GM23338 (cell line): ENCODE measurements at regions not wholly inside any gene's neighbourhood (a gene's known extent, or its start where the extent isn't known, plus 50 kb on each side); places are given as distances from the start of the nearest gene placed in this dataset.

Experiments
- ATAC-seq: fragments of 200-7000 bp; cut with Tn5 transposase; 3 replicates; pipeline ENCODE4 v1.9.1; 2020
- DNase-seq: peaks from one replicate; pipeline ENCODE4 v3.0.0-alpha.2; 2015; ENCODE audit warnings: low spot score
- H2AFZ ChIP-seq: fragments of 200-600 bp; sonication (generic); 2 replicates; pipeline ENCODE4 v1.8.0; 2016; ENCODE audit warnings: antibody characterized with exemption, mild to moderate bottlenecking, moderate library complexity
- H3F3A ChIP-seq: fragments of 200-600 bp; sonication (generic); replicated peaks from 2 replicates; pipeline ENCODE4 v1.8.0; 2017; ENCODE audit warnings: antibody characterized with exemption, mixed run types, low read depth
- H3K27ac ChIP-seq: fragments of 200-600 bp; sonication (generic); 2 replicates; pipeline ENCODE4 v1.6.1; 2016; ENCODE audit warnings: low read depth
- H3K27me3 ChIP-seq: fragments of 200-600 bp; sonication (generic); 2 replicates; pipeline ENCODE4 v1.8.0; 2016; ENCODE audit warnings: mild to moderate bottlenecking, mixed run types, moderate library complexity; ENCODE audit not compliant: insufficient read depth
- H3K36me3 ChIP-seq: fragments of 200-600 bp; sonication (generic); 2 replicates; pipeline ENCODE4 v1.8.0; 2016; ENCODE audit warnings: mild to moderate bottlenecking; ENCODE audit not compliant: insufficient read depth
- H3K4me1 ChIP-seq: fragments of 200-600 bp; sonication (generic); 2 replicates; pipeline ENCODE4 v1.8.0; 2016; ENCODE audit warnings: mild to moderate bottlenecking, moderate library complexity; ENCODE audit not compliant: insufficient read depth
- H3K4me2 ChIP-seq: fragments of 200-600 bp; sonication (generic); 2 replicates; pipeline ENCODE4 v1.7.1; 2017; ENCODE audit warnings: mixed run types
- H3K4me3 ChIP-seq: fragments of 200-600 bp; sonication (generic); 2 replicates; pipeline ENCODE4 v1.6.1; 2016; ENCODE audit warnings: mixed run types
- H3K79me2 ChIP-seq: fragments of 200-600 bp; sonication (generic); replicated peaks from 2 replicates; pipeline ENCODE4 v1.8.0; 2017; ENCODE audit warnings: mild to moderate bottlenecking; ENCODE audit not compliant: insufficient read depth
- H3K9me2 ChIP-seq: fragments of 200-600 bp; sonication (generic); 2 replicates; pipeline ENCODE4 v1.8.0; 2017; ENCODE audit not compliant: insufficient read depth
- H4K20me1 ChIP-seq: fragments of 200-600 bp; sonication (generic); replicated peaks from 2 replicates; pipeline ENCODE4 v1.8.0; 2017; ENCODE audit warnings: mild to moderate bottlenecking; ENCODE audit not compliant: insufficient read depth
- H3K27ac Mint-ChIP-seq: 2 replicates; pipeline ENCODE4 v1.8.0; 2020; ENCODE audit warnings: inconsistent platforms, mild to moderate bottlenecking, moderate library complexity, mixed read lengths
- H3K27me3 Mint-ChIP-seq: 3 replicates; pipeline ENCODE4 v1.8.0; 2022; ENCODE audit warnings: low read depth, mild to moderate bottlenecking, moderate library complexity, mixed read lengths, inconsistent platforms; ENCODE audit not compliant: insufficient read depth, poor library complexity
- H3K36me3 Mint-ChIP-seq: 3 replicates; pipeline ENCODE4 v1.8.0; 2021; ENCODE audit warnings: low read depth, mild to moderate bottlenecking, inconsistent platforms, moderate library complexity, mixed read lengths
- H3K4me1 Mint-ChIP-seq: 3 replicates; pipeline ENCODE4 v1.8.0; 2020; ENCODE audit warnings: mild to moderate bottlenecking, inconsistent platforms, mixed read lengths
- H3K4me3 Mint-ChIP-seq: 3 replicates; pipeline ENCODE4 v1.8.0; 2021; ENCODE audit warnings: moderate library complexity, mild to moderate bottlenecking, inconsistent platforms, mixed read lengths
- H3K9me3 Mint-ChIP-seq: 3 replicates; pipeline ENCODE4 v1.8.0; 2020; ENCODE audit warnings: moderate library complexity, mild to moderate bottlenecking, inconsistent platforms, mixed read lengths
- CREB1 ChIP-seq: fragments of 250-450 bp; sonication (Bioruptor Pico); IDR thresholded peaks from 2 replicates; pipeline ENCODE4 v1.5.0; 2020; ENCODE audit warnings: low read depth, mild to moderate bottlenecking, moderate library complexity
- CTCF ChIP-seq, 2 experiments: fragments of 200-600 bp in 1 of 2; sonication (generic) in 1 of 2; conservative IDR thresholded peaks; 2 replicates each; pipeline versions ENCODE4 v1.5.1 to v1.6.1; 2016 to 2017; ENCODE audit warnings: antibody characterized with exemption in 2 of 2, low read depth in 2 of 2, mild to moderate bottlenecking in 2 of 2, moderate library complexity in 1 of 2
- EZH2 ChIP-seq: fragments of 200-600 bp; sonication (generic); IDR thresholded peaks from one replicate; pipeline ENCODE4 v1.8.0; 2017; ENCODE audit warnings: antibody characterized with exemption, mild to moderate bottlenecking, low read depth; ENCODE audit not compliant: unreplicated experiment
- JUNB ChIP-seq: IDR thresholded peaks from one replicate; pipeline ENCODE4 v1.6.1; 2016; ENCODE audit warnings: antibody characterized with exemption; ENCODE audit not compliant: unreplicated experiment
- NANOG ChIP-seq: IDR thresholded peaks from 2 replicates; pipeline ENCODE4 v1.6.1; 2016; ENCODE audit warnings: antibody characterized with exemption, borderline replicate concordance
- POLR2AphosphoS5 ChIP-seq: IDR thresholded peaks from 2 replicates; pipeline ENCODE4 v1.6.1; 2016; ENCODE audit warnings: antibody characterized with exemption, low read depth
- REST ChIP-seq: IDR thresholded peaks from one replicate; pipeline ENCODE4 v1.6.1; 2018; ENCODE audit warnings: antibody characterized with exemption; ENCODE audit not compliant: unreplicated experiment
- STAT1 ChIP-seq: IDR thresholded peaks from one replicate; pipeline ENCODE4 v1.6.1; 2016; ENCODE audit warnings: antibody characterized with exemption; ENCODE audit not compliant: unreplicated experiment
- ZNF114 ChIP-seq: fragments of 250-450 bp; sonication (Bioruptor Pico); IDR thresholded peaks from 2 replicates; pipeline ENCODE4 v1.5.0; 2020; ENCODE audit warnings: mild to moderate bottlenecking, moderate library complexity
- ZNF331 ChIP-seq: fragments of 250-450 bp; sonication (Bioruptor Pico); IDR thresholded peaks from 2 replicates; pipeline ENCODE4 v1.5.0; 2020; ENCODE audit warnings: low read depth, mild to moderate bottlenecking, moderate library complexity

- TF ChIP-seq ZNF331 (CRISPR knock-in tag), result no peak
- no peak for TF ChIP-seq JUNB
- no peak for TF ChIP-seq CREB1 (CRISPR knock-in tag)
- no peak for TF ChIP-seq POLR2AphosphoS5
- no peak for TF ChIP-seq STAT1
- TF ChIP-seq NANOG, result no peak
- TF ChIP-seq EZH2, result no peak
- TF ChIP-seq CTCF (conservative IDR thresholded peaks at IDR 0.05; ENCODE audit: low read depth in 2 of 2), result no peak
Measured at GRCh38 chr12:20211981-20212421, 156.3 kb upstream of the PDE3A start (continued).

GRCh38 chr12:20212658-20213555, 155.4 kb upstream of the PDE3A start:
- Histone ChIP-seq H3K79me2 (no peaks in the 10 kb centered on the region), H3K36me3 (no peaks in the 10 kb centered on the region), H4K20me1 (no peaks in the 10 kb centered on the region), H3K4me2 (peak overlapping the region; percentile 48), H3K27ac (peak overlapping the region; percentile 68; the same call in 1 of the 2 replicates), H3K4me1 (peaks cover 18% of the 10 kb centered on the region; the same call in 1 of the 2 replicates), H3K27me3 (no peaks in the 10 kb centered on the region), H3F3A (no peaks in the 10 kb centered on the region), H3K4me3 (no peak overlapping the region), H3K9me2 (no peaks in the 10 kb centered on the region), H2AFZ (peak overlapping the region; percentile 70; the same call in 1 of the 2 replicates)
- H3K36me3 Mint-ChIP-seq, result no peaks in the 10 kb centered on the region
- peak; percentile 100 for ATAC-seq
- peak overlapping the region; percentile 93 for H3K27ac Mint-ChIP-seq
- H3K4me1 Mint-ChIP-seq, result peaks cover 14% of the 10 kb centered on the region; the same call in 2 of the 3 replicates
- no peaks in the 10 kb centered on the region for H3K9me3 Mint-ChIP-seq
- peaks cover 3% of the 10 kb centered on the region for H3K27me3 Mint-ChIP-seq
- peak; percentile 90 for DNase-seq
- no peak overlapping the region for H3K4me3 Mint-ChIP-seq
- TF ChIP-seq REST (peak; percentile 33), CTCF (conservative IDR thresholded peaks at IDR 0.05; ENCODE audit: low read depth in 2 of 2) (no peak), JUNB (no peak), ZNF114 (CRISPR knock-in tag) (no peak), CREB1 (CRISPR knock-in tag) (0 out of 2 replicates have a peak, but pooled peaks have one; percentile 42)
